Calu3 (cell line): ENCODE measurements at regions not wholly inside any gene's neighbourhood (a gene's known extent, or its start where the extent isn't known, plus 50 kb on each side); places are given as distances from the start of the nearest gene placed in this dataset.

Experiments used
- BruUV-seq: library from RNA; stranded (reverse); fragments of 400-500 nt; replicated peaks from 2 replicates; lab custom pipeline; 2021; lab: Mats Ljungman, UMichigan
- CTCF ChIA-PET: fragments of 300-600 bp; sonication (Branson Sonifier 250); formaldehyde crosslinking; loops from one replicate; lab custom pipeline; 2022; ENCODE audit warnings: antibody characterized with exemption; lab: Charles Lee
- DNase-seq: peaks from one replicate; pipeline ENCODE4 v3.0.0; 2022
- H3K27ac Mint-ChIP-seq: one replicate; pipeline ENCODE4 v1.8.0; 2022; ENCODE audit warnings: mixed read lengths; ENCODE audit not compliant: unreplicated experiment
- H3K27me3 Mint-ChIP-seq: one replicate; pipeline ENCODE4 v1.8.0; 2022; ENCODE audit warnings: mixed read lengths; ENCODE audit not compliant: unreplicated experiment
- H3K36me3 Mint-ChIP-seq: one replicate; pipeline ENCODE4 v1.8.0; 2022; ENCODE audit warnings: mild to moderate bottlenecking, moderate library complexity, mixed read lengths; ENCODE audit not compliant: insufficient read depth, unreplicated experiment
- H3K4me1 Mint-ChIP-seq: one replicate; pipeline ENCODE4 v1.8.0; 2022; ENCODE audit warnings: mild to moderate bottlenecking, low read depth, mixed read lengths; ENCODE audit not compliant: unreplicated experiment
- H3K4me3 Mint-ChIP-seq: one replicate; pipeline ENCODE4 v1.8.0; 2022; ENCODE audit warnings: mild to moderate bottlenecking, low read depth, moderate library complexity, mixed read lengths; ENCODE audit not compliant: unreplicated experiment
- H3K9me3 Mint-ChIP-seq: one replicate; pipeline ENCODE4 v1.8.0; 2022; ENCODE audit warnings: low read depth, mixed read lengths; ENCODE audit not compliant: unreplicated experiment
- intact Hi-C: fragments of 100-400 bp; cut with micrococcal nuclease; formaldehyde crosslinking; loops from one replicate; pipeline ENCODE4 v1.10.0; 2022; ENCODE audit not compliant: unreplicated experiment
- TF ChIP-seq, protein P1 (sequence below): fragments of 200-600 bp; IDR thresholded peaks from one replicate; pipeline ENCODE4 v1.8.0; 2022; ENCODE audit warnings: antibody characterized with exemption; ENCODE audit not compliant: unreplicated experiment

DNA sequence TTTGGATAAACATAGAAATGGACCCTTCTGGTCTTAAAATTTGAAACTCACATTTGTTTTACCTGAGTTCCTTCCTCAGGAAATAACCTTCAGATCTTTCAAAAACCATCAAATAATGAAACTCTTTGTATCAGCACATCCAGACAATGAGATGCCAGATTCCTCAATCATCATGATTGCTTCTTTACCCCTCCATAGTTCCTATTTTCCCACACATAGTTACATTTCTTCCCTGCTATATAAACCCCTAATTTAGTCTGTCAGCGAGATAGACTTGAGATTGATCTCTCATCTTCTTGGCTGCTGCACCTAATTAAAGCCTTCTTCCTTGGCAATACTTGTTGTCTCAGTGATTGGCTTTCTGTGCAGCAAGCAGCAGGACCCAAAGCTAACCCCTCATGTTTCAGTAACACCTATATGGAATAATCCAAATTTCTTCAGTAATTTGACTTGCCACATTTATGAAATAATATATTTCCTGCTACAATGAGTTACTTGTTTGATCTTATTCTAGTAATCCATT, 83.9 kb upstream of the BANK1 start:
- Mint-ChIP-seq H3K36me3 (no peaks in the 10 kb centered on the region), H3K9me3 (no peaks in the 10 kb centered on the region), H3K4me1 (peaks cover 10% of the 10 kb centered on the region), H3K27ac (no peak overlapping the region), H3K27me3 (no peaks in the 10 kb centered on the region), H3K4me3 (no peak overlapping the region)
- no TSS peak for BruUV-seq
- intact Hi-C loops: no loop called here
- DNase-seq: no peak
- TF ChIP-seq, protein P1, sequence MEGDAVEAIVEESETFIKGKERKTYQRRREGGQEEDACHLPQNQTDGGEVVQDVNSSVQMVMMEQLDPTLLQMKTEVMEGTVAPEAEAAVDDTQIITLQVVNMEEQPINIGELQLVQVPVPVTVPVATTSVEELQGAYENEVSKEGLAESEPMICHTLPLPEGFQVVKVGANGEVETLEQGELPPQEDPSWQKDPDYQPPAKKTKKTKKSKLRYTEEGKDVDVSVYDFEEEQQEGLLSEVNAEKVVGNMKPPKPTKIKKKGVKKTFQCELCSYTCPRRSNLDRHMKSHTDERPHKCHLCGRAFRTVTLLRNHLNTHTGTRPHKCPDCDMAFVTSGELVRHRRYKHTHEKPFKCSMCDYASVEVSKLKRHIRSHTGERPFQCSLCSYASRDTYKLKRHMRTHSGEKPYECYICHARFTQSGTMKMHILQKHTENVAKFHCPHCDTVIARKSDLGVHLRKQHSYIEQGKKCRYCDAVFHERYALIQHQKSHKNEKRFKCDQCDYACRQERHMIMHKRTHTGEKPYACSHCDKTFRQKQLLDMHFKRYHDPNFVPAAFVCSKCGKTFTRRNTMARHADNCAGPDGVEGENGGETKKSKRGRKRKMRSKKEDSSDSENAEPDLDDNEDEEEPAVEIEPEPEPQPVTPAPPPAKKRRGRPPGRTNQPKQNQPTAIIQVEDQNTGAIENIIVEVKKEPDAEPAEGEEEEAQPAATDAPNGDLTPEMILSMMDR: no peak
- CTCF ChIA-PET: no interaction called here

DNA sequence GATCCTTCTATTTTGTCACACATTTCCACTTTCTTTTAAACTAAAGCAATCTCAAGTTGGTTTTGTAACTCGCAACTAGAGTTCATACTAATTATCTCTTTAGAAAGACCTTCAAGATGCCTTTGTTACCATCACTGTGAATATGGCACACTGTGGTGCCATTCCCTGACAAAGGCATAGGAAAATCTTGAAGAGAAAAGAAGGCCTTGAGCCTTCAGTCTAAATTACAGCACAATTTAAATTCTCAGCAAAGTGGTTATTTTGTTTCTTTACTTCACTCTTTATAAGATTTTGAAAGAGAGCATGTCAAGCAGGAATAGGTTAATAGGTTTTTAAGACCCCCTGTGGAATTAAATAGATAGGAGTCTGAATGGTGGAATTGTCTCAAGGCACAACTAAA, 89.0 kb upstream of the BANK1 start:
- no TSS peak for BruUV-seq
- CTCF ChIA-PET: no interaction called here
- Mint-ChIP-seq H3K36me3 (no peaks in the 10 kb centered on the region), H3K27me3 (no peaks in the 10 kb centered on the region), H3K27ac (no peak overlapping the region), H3K4me1 (peaks cover 8% of the 10 kb centered on the region), H3K9me3 (no peaks in the 10 kb centered on the region), H3K4me3 (no peak overlapping the region)
- intact Hi-C loops: no loop called here
- TF ChIP-seq, protein P1: no peak
- no peak for DNase-seq

DNA sequence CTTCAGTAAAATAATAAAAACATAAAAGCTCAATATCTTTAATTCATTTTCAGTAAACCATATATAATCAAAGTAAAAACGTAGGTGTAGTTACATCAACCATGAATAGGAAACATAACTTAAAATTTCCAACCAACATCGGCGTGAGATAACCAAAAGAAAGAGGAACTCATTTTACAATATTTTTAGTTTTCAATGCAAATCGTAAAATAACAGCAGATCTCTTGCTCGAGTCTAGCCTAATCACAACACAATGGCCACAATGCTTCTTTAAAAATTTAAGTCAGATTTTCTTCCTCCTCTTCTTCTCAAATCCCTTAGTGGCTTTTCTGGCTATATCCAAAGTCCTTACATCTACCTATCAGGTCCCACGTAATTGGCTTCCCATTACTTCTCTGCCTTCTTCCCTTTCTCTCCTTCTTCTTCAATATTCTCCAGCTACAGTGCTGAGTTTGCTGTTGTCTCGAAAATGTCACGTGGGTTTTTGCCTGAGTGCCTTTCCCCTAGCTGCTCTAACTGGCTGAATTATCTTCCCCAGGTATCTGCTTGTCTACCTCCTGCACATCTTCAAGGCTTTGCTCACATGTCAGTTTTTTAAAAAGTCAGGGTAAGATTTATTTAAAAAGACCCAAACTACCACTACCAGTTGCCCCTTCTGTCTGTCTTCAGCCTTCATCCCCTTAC, 90.9 kb upstream of the BANK1 start:
- intact Hi-C loops: no loop called here
- TF ChIP-seq, protein P1: no peak
- BruUV-seq: no TSS peak
- no peak overlapping the region for H3K4me3 Mint-ChIP-seq
- H3K36me3 Mint-ChIP-seq: no peaks in the 10 kb centered on the region
- CTCF ChIA-PET: no interaction called here
- H3K4me1 Mint-ChIP-seq: peaks cover 10% of the 10 kb centered on the region
- H3K27me3 Mint-ChIP-seq: no peaks in the 10 kb centered on the region
- no peak for DNase-seq
- no peaks in the 10 kb centered on the region for H3K9me3 Mint-ChIP-seq
- no peak overlapping the region for H3K27ac Mint-ChIP-seq

DNA sequence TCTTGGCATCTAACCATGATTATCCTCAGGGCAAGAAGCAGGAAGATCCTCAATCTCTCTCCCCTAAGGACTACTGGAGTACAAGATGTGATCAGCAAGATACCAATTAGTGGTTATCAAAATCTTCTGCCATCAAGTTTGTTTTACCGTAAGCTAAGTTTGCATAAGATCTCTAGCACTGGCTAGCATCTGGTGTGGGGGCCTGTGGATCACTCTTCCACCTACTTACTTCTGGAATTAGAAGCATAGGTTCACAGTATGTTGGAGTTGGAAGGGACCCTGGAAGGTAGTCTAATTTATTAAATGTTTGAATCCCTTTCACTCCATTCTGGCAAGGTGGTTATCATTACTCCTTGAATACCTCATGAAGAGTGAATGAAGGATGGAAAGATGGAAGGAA, 93.3 kb upstream of the BANK1 start:
- no TSS peak for BruUV-seq
- CTCF ChIA-PET: no interaction called here

More for the DNA sequence above, 93.3 kb upstream of the BANK1 start:
- Mint-ChIP-seq H3K4me3 (no peak overlapping the region), H3K27ac (no peak overlapping the region), H3K9me3 (no peaks in the 10 kb centered on the region), H3K4me1 (peaks cover 19% of the 10 kb centered on the region), H3K27me3 (no peaks in the 10 kb centered on the region), H3K36me3 (no peaks in the 10 kb centered on the region)
- intact Hi-C loops: no loop called here
- TF ChIP-seq, protein P1: no peak
- no peak for DNase-seq
